Eye (tissue), 1 donor: ENCODE measurements at regions not wholly inside any gene's neighbourhood (a gene's known extent, or its start where the extent isn't known, plus 50 kb on each side); places are given as distances from the start of the nearest gene placed in this dataset.
"Not testable (repeated sequence)": the region's sequence is repeated elsewhere in the genome, so short reads cannot be mapped to it uniquely, and the experiment has no call there.

Experiments
- DNase-seq: peaks from one replicate; pipeline ENCODE4 v3.0.0-alpha.2; 2015

DNA sequence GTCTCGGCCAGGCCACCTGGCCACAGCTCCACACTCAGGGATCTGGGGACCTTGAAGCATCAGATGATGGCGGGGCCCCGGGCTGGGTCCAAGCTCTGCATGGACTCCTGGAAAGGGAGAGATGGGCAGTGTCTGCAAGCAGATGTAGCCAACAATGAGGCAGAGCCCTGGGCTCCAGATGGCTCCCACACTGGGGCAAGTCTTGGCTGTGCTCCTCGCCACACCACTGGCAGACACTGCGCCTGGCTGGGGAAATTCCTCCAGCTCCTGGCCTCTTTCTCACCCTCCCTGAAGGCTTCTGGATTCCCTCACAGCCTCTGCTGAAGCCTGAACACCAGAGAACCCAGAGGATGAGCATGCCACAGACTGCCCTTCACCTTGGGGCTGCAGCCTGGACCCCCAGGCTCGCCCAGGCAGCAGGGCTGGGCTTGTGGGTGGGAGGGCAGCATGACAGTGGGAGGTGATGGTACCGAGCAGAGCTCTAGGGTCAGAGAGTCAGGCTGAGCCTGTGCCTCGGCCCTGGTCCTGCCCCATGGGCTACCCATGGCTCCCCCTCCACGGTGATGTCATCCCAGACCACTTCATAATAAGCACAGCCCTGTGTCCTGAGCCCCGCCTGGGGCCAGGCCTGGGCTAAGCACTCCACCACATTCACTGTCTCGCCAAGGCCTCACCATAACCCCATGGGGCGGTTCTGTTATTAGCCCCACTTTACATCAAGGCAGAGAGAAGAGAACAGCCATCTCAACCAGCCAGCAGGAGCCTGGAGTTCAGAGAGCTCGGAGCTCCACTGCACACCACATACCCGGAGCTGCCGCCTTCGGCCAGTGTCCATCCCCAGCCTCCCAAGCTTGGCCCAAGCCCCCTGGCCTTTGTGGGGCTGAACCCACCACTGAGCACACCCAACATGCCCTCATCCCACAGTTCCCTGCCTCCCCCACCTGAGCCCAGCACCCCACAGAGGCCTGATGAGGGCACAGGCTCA is 62.2 kb upstream of the ADAMTS2 start:
- DNase-seq, result no peak

DNA sequence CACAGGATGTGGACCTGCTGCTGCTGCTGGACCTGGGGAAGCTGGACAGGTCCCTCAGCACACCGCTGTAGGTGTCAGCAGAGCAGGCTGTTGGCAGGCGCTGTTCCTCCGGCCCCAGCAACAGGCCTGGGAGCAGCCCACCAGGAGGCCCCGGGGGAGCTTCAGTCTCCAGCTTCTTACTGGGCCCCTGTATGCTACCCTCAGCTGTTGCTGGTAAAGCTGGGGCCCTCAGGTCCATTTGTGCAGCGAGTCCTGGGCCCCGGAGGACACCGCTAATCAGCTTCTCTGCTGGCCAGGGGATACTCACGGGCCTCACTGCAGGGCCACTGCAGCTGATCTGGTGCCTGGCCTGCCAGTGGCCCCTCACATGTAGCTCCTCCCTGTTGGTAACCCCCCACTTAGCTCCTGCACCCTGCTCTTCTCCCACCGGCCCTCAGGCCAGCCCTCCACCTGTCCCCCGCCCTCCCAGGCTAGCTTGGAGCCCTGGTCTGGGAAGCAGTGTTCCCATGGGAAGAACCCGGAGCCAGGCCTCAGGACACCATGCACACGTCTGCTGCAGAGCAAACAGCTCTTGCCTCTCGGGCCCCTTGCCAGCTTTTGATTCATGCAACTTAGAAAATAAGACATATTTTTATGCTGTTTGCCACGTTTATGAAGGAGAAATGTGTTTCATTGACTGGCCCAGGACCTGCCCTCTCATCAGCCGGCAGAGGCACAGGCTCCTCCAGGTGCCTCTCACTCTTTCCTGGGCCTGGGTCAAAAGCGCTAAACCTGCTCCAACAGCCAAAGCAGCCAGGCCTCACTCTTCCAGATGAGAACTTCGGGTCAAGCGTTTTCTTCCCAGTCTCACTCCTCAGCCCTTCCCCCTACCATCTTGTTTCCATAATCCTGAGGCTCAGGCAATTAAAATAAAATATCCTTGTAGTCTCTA is 61.0 kb upstream of the ADAMTS2 start:
- DNase-seq, result no peak

DNA sequence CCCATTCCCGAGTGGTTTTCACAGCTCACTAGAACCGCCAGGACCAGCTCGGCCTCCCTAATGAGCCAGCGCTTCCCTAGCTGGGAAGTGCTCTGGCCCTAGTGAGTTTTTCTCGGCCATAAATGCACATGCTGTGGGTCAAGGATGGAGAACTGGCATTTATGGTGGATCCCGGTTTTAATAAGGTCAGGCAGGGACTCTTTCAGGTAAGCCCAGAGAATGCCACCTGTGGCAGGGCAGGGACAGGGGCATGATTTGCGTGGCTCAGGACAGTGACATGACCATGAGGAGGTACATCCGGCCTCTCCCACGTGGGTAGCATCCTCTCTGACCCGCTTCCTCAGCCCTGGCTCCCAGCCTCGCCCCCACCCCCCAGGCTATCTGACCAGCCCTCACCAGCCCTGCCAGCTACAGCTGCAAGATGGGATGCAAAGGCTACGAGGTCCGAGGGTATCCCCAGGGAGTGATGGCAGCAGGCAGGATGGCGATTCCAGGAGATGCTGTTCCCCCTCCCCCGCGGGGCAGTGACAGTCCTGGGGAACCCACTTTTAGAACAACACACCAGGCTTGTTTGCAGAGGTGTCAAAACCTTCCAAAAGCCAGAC is 60.3 kb upstream of the ADAMTS2 start:
- DNase-seq, result no peak

DNA sequence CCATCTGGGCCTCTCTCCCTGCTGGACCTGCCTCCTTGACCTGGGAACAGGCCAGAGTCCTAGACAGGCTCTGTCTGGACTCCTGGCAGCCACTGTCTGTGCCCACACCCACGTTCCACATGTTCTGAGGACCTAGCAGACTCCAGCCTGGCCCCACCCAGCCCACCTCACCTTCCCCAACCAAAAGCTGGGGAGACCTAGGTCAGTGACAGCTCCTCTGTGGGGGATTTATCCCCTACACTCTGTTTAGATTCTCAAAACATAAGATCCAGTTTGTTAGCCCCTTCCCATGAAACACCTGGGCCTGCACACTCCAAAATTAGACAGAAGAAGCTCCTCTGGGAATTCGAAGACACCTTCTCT is 59.8 kb upstream of the ADAMTS2 start:
- no peak for DNase-seq

DNA sequence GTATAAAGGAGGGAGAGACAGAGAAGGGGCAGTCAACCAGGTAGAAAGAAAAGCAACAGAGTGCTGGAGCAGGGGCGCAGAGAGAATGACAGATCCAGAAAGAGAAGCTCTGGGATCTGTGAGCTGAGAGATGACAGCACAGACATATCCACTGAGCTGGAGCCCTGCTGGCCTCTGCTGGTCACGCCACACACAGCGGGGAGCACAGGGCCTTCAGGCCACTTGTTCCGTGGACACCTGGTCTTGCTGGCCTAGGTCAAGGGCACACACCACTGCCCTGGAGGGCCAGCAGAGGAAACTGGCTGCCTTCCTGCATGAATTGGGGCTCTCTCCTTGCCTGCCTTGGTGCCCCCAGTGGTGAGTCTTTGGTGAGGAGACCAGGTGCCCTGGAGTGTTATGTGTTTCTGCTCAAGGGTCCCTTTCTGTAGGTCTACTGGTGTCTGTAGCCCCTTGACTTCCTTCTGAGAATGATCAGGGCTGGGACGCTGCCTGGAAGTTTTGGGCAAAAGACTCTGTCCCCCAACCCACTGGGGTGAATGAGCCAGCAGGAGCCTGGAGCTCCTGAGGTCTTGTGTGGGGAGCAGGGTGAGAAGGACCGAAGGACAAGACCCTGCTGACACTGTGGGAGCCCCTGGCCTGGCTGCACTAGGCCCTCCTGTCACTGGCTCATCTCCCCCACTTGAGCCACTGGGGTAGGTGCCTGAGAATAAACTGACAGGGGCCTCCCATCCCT is 59.2 kb upstream of the ADAMTS2 start:
- DNase-seq, result no peak

DNA sequence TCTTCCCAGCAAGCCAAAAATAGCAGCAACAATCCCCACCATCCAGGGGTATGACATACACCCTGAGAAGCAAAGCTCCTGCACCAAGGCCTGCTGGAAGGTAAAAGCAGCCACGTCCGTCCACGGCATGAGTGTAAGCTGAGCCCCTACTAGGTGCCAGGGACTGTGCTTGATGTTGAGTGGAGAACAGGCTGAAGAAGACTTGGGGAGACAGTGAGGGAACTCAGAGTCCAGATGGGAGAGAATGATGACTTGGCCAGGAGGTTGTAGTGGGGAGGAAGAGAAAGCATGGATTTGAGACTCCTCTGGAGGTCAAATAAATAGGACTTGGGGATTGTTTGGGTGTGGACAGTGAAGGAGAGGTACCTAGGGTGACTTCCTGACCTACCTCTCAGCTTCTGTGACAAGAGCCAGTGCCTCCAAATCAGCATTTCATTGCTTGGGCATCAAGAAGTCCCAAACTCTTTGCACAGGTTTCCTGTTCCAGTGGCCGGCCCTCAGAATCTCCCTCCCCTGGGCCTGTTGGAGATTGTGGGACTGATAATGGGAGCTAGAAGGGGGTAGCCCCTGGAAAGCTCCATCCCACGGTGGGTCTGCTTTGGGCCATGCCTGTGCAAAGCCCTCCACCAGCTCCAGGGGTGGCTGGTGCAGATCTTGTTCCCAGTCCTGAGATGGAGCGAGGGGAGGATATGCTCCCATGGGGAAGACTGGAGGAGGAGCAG is 58.3 kb upstream of the ADAMTS2 start:
- DNase-seq, result no peak

DNA sequence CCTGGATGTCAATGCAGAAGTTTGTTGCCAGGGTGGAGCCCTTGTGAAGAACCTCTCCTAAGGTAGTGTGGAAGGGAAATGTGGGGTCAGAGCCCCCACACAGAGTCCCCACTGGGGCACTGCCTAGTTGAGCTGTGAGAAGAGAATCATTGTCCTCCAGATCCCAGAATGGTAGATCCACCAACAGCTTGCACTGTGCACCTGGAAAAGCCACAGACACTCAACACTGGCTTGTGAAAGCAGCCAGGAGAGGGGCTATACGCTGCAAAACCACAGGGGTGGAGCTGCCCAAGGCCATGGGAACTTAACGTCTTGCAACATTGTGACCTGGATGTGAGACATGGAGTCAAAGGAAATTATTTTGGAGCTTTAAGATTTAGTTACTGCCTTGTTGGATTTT is 55.2 kb upstream of the ADAMTS2 start:
- not testable (repeated sequence) for DNase-seq

DNA sequence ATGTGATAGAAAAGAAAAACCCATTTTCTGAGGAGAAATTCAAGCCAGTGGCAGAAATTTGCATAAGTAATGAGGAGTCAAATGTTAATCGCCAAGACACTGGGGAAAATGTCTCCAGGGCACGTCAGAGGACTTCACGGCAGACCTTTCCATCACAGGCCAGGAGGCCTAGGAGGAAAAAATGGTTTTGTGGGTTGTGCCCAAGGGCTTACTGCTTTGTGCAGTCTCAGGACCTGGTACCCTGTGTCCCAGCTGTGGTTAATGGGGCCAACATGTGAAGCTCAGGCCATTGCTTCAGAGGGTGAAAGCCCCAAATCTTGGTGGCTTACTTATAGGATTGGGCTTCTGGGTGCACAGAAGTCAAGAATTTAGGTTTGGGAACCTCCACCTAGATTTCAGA is 54.8 kb upstream of the ADAMTS2 start:
- no peak for DNase-seq

DNA sequence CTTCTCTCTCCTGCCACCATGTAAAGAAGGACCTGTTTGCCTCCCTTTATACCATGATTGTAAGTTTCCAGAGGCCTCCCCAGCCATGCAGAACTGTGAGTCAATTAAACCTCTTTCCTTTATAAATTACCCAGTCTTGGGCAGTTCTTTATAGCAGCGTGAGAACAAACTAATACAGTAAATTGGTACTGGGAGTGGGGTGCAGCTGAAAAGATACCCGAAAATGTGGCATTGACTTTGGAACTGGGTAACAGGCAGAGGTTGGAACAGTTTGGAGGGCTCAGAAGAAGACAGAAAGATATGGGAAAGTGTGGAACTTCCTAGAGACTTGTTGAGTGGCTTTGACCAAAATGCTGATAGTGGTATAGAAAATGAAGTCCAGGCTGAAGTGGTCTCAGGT is 54.1 kb upstream of the ADAMTS2 start:
- DNase-seq, result not testable (repeated sequence)

DNA sequence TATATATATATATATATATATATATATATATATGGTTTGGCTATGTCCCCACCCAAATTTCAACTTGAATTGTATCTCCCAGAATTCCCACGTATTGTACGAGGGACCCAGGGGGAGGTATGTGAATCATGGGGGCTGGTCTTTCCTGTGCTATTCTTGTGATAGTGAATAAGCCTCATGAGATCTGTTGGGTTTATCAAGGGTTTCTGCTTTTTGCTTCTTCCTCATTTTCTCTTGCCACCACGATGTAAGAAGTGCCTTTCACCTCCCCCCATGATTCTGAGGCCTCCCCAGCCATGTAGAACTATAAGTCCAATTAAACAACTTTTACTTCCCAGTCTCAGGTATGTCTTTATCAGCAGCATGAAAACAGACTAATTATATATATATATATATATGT is 52.3 kb upstream of the ADAMTS2 start:
- DNase-seq, result no peak
